OCI-LY7 (cell line): ENCODE measurements at regions not wholly inside any gene's neighbourhood (a gene's known extent, or its start where the extent isn't known, plus 50 kb on each side); places are given as distances from the start of the nearest gene placed in this dataset.

Experiments used
- BruUV-seq: library from RNA; stranded (reverse); fragments of 400-500 nt; replicated peaks from 2 replicates; lab custom pipeline; 2021; lab: Mats Ljungman, UMichigan
- CTCF ChIA-PET: fragments of 300-600 bp; sonication (Branson Sonifier 250); formaldehyde crosslinking; loops from one replicate; lab custom pipeline; 2022; ENCODE audit warnings: antibody characterized with exemption; ENCODE audit not compliant: unreplicated experiment; lab: Charles Lee
- POLR2A ChIA-PET: fragments of 300-600 bp; sonication (Branson Sonifier 250); formaldehyde crosslinking; loops from one replicate; lab custom pipeline; 2022; ENCODE audit warnings: antibody characterized with exemption; lab: Charles Lee
- DNase-seq: peaks from one replicate; pipeline ENCODE4 v3.0.0-alpha.2; 2015; ENCODE audit warnings: low spot score
- H2AFZ ChIP-seq: fragments of 200-600 bp; sonication (generic), shearing (Covaris generic); 2 replicates; pipeline ENCODE4 v1.6.1; 2014; ENCODE audit warnings: mild to moderate bottlenecking, antibody characterized with exemption, low read length, moderate library complexity
- H3K27ac ChIP-seq: fragments of 200-600 bp; sonication (generic); 2 replicates; pipeline ENCODE4 v1.5.1; 2014; ENCODE audit warnings: mixed run types, low read depth, mild to moderate bottlenecking, moderate library complexity, low read length, inconsistent platforms; ENCODE audit not compliant: poor library complexity, severe bottlenecking
- H3K36me3 ChIP-seq: fragments of 200-600 bp; sonication (generic); 2 replicates; pipeline ENCODE4 v1.6.1; 2014; ENCODE audit warnings: mild to moderate bottlenecking, antibody characterized with exemption, low read length, moderate library complexity, mixed read lengths; ENCODE audit not compliant: insufficient read depth
- H3K4me1 ChIP-seq: fragments of 200-600 bp; sonication (generic); 2 replicates; pipeline ENCODE4 v1.5.1; 2014; ENCODE audit warnings: mild to moderate bottlenecking, low read length; ENCODE audit not compliant: insufficient read depth, poor library complexity, severe bottlenecking
- H3K4me2 ChIP-seq: fragments of 200-600 bp; sonication (generic); 2 replicates; pipeline ENCODE4 v1.6.1; 2014; ENCODE audit warnings: mild to moderate bottlenecking, low read length
- H3K4me3 ChIP-seq: fragments of 200-600 bp; sonication (generic); 2 replicates; pipeline ENCODE4 v1.5.1; 2014; ENCODE audit warnings: mild to moderate bottlenecking, low read depth, low read length; ENCODE audit not compliant: poor library complexity, severe bottlenecking
- H3K79me2 ChIP-seq: fragments of 200-600 bp; sonication (generic); 2 replicates; pipeline ENCODE4 v1.6.1; 2016; ENCODE audit warnings: low read depth, mild to moderate bottlenecking, low read length, moderate library complexity, mixed read lengths; ENCODE audit not compliant: insufficient read depth
- H3K9me2 ChIP-seq: fragments of 200-600 bp; sonication (generic); 2 replicates; pipeline ENCODE4 v1.6.1; 2016; ENCODE audit warnings: mild to moderate bottlenecking, low read length, mixed read lengths; ENCODE audit not compliant: insufficient read depth
- H3K9me3 ChIP-seq: fragments of 200-600 bp; sonication (generic); 2 replicates; pipeline ENCODE4 v1.6.1; 2014; ENCODE audit warnings: mild to moderate bottlenecking, mixed run types, low read length, mixed read lengths
- H4K20me1 ChIP-seq: fragments of 200-600 bp; sonication (generic); 2 replicates; pipeline ENCODE4 v1.6.1; 2014; ENCODE audit warnings: mild to moderate bottlenecking, antibody characterized with exemption, low read length, moderate library complexity, mixed read lengths; ENCODE audit not compliant: insufficient read depth
- EZH2phosphoT487 ChIP-seq: fragments of 200-600 bp; sonication (generic); IDR thresholded peaks from 2 replicates; pipeline ENCODE4 v1.6.1; 2018; ENCODE audit warnings: low read depth, borderline replicate concordance, mild to moderate bottlenecking, mixed run types, antibody characterized with exemption, low read length, moderate library complexity, mixed read lengths
- intact Hi-C: fragments of 100-400 bp; cut with micrococcal nuclease; formaldehyde crosslinking; loops from one replicate; pipeline ENCODE4 v1.10.0; 2022; ENCODE audit not compliant: unreplicated experiment
- TF ChIP-seq, protein P1 (sequence below): fragments of 200-600 bp; sonication (generic); conservative IDR thresholded peaks from 2 replicates; pipeline ENCODE4 v1.5.1; 2014; ENCODE audit warnings: mild to moderate bottlenecking, antibody characterized with exemption, low read length, moderate library complexity, mixed read lengths

DNA sequence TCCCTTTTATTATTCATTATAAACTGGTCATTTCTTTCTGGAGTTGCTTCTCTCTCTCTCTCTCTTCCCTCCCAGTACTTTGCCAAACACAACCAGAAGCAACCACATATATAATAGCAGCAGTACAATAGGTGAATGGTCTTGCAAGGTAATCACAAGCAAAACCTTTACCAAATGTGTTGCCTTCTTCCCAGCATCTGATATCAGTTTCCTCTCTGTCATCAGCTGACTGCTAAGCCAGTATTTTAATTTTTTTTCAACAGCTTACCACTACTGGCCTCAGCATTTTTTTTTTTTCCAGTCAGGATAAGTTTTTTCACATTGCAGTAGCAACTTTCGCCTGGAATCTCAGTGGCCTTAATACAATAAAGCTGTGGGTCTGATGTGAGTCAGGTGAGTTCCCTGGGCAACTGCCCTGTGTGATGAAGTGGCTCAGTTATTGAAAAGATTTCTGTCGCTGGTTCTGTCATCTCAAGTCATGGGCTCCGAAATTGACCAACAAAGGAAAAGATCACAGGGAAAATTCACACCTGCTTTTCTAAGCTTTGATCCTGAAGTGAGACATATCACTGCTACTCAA is 282.5 kb upstream of the AMIGO2 start:
- TF ChIP-seq, protein P1, sequence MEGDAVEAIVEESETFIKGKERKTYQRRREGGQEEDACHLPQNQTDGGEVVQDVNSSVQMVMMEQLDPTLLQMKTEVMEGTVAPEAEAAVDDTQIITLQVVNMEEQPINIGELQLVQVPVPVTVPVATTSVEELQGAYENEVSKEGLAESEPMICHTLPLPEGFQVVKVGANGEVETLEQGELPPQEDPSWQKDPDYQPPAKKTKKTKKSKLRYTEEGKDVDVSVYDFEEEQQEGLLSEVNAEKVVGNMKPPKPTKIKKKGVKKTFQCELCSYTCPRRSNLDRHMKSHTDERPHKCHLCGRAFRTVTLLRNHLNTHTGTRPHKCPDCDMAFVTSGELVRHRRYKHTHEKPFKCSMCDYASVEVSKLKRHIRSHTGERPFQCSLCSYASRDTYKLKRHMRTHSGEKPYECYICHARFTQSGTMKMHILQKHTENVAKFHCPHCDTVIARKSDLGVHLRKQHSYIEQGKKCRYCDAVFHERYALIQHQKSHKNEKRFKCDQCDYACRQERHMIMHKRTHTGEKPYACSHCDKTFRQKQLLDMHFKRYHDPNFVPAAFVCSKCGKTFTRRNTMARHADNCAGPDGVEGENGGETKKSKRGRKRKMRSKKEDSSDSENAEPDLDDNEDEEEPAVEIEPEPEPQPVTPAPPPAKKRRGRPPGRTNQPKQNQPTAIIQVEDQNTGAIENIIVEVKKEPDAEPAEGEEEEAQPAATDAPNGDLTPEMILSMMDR, result no peak
- no peak for TF ChIP-seq EZH2phosphoT487
- no peaks in the 10 kb centered on the region for H3K79me2 ChIP-seq
- H3K4me1 ChIP-seq, result peaks cover 32% of the 10 kb centered on the region
- no TSS peak for BruUV-seq
- no peak overlapping the region for H3K4me3 ChIP-seq
- peak overlapping the region; percentile 69; the same call in 1 of the 2 replicates for H3K4me2 ChIP-seq
- H3K9me3 ChIP-seq, result no peaks in the 10 kb centered on the region
- H3K27ac ChIP-seq, result no peak overlapping the region
- ChIA-PET CTCF (no interaction called here), POLR2A (interaction anchor here (0.6 to 1.2 kb wide), 5 partner anchors 16 to 1829 kb away, joined by 3 to 6 read pairs (median 4); no protein-coding TSS in a partner anchor)
- no peaks in the 10 kb centered on the region for H3K36me3 ChIP-seq
- H4K20me1 ChIP-seq, result no peaks in the 10 kb centered on the region
- intact Hi-C loops, result loop anchor here (5.0 kb wide), 1 partner anchor 50 kb away; no protein-coding TSS in a partner anchor
- H3K9me2 ChIP-seq, result no peaks in the 10 kb centered on the region
- DNase-seq, result no peak
- peak overlapping the region; percentile 100; the same call in 1 of the 2 replicates for H2AFZ ChIP-seq

DNA sequence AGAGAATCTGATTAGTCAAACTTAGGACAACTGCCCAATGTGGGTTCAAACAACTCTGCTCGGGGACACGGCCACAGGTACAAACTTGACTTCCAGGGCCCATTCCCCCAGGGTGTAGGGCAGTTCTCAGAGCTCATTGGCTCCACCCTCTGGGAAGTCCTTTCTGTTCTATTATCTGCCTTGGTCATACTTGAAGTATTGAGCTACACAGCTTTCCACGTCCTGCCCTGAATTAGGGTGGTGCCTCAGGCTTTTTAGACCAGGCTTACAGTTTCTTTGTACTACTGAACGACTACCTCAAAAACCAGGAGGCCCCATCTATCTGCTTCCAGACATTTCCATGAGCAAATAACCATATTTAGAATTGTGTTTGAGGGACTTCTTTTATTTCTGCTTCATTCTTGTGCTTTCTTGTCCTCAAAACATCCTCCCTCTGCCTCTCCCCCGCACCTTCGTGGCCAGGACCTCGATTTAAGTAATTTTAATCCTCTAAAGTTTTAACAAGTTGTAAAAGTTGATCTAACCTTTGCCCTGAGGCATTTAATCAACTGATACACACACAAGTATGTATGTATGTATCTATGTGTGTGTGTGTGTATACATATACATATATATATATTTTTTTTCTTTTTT is 281.7 kb upstream of the AMIGO2 start:
- POLR2A ChIA-PET, result interaction anchor here (0.6 to 1.2 kb wide), 3 partner anchors 30 to 923 kb away, joined by 3 to 4 read pairs (median 4); no protein-coding TSS in a partner anchor
- H3K9me2 ChIP-seq, result no peaks in the 10 kb centered on the region
- CTCF ChIA-PET, result interaction anchor here (0.6 kb wide), 2 partner anchors 41 to 158 kb away, joined by 3 read pairs; no protein-coding TSS in a partner anchor

More for the DNA sequence above, 281.7 kb upstream of the AMIGO2 start:
- no peaks in the 10 kb centered on the region for H3K79me2 ChIP-seq
- BruUV-seq, result no TSS peak
- H3K4me3 ChIP-seq, result peak overlapping the region; percentile 54
- H3K4me2 ChIP-seq, result peak overlapping the region; percentile 69
- no peak for TF ChIP-seq EZH2phosphoT487
- TF ChIP-seq, protein P1, result peak; percentile 63
- peak overlapping the region; percentile 100 for H2AFZ ChIP-seq
- H3K9me3 ChIP-seq, result no peaks in the 10 kb centered on the region
- peak; percentile 79 for DNase-seq
- peaks cover 39% of the 10 kb centered on the region for H3K4me1 ChIP-seq
- no peaks in the 10 kb centered on the region for H3K36me3 ChIP-seq
- no peaks in the 10 kb centered on the region for H4K20me1 ChIP-seq
- H3K27ac ChIP-seq, result peak overlapping the region; percentile 49
- intact Hi-C loops, result loop anchor here (2.0 to 5.0 kb wide), 2 partner anchors 49 to 145 kb away; no protein-coding TSS in a partner anchor
